ENCODE measurements at regions not wholly inside any gene's neighbourhood (a gene's known extent, or its start where the extent isn't known, plus 50 kb on each side); places are given as distances from the start of the nearest gene placed in this dataset.
"Not testable (repeated sequence)": the region's sequence is repeated elsewhere in the genome, so short reads cannot be mapped to it uniquely, and the experiment has no call there.

DNA sequence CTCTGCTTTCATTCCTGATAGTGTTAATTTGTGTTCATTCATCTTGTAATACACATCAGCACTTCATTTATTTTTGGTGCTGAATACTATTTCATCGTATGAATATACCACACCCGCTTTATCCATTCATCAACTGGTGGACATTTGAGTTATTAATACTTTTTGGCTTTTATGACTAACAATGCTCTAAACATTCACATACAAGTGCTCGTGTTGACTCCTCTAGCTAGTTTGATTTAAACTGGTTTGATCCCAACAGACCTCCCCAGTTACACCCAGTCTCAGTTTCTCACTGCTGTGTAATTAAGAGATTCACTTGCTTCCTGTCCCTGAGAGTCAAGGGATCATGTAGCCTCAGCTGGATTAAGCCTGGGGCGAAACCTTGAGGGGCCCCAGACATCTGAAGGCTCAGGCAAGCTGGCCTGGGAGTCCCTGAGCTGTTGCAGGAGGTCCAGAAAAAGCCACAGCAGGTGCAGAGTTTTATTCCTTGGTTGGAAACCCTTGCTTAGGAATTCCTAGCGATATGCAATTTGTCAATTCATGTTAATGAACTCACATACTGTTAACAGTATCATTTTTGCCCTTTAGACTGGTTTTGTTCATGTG is 52.8 kb upstream of the CLDN24 start:
- no peaks in the 10 kb centered on the region for H3K27me3 ChIP-seq (ENCODE audit: control insufficient read depth, insufficient read depth, low read length)
- DNase-seq = no peak
- H3K4me3 ChIP-seq (ENCODE audit: insufficient read depth, low read depth, low read length) = no peak overlapping the region
- no peaks in the 10 kb centered on the region for H3K36me3 ChIP-seq (replicated peaks; ENCODE audit: control insufficient read depth, insufficient read depth, low read length)

DNA sequence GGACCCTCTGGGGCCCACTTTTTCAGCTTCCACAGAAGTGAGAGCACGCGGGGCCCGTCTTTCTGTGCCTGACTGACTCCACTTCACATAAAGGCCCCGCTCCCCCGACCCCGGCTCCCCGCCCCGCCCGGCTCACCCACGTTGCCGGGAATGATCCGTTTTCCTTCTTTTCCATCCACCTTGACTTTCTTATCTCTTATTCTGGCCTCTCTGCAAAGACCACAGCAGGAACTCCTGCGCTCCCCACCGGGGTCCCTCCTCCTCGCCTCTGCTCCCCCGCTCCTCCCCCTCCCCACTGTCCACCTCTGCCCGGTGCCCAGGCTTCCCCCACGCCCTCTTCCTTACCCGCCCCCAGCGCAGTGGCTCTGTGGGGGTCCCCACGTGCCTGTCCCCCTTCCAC is 54.2 kb upstream of the CLDN24 start:
- peak; percentile 61 for DNase-seq
- no peak overlapping the region for H3K4me3 ChIP-seq (ENCODE audit: insufficient read depth, low read depth, low read length)
- no peaks in the 10 kb centered on the region for H3K36me3 ChIP-seq (replicated peaks; ENCODE audit: control insufficient read depth, insufficient read depth, low read length)
- no peaks in the 10 kb centered on the region for H3K27me3 ChIP-seq (ENCODE audit: control insufficient read depth, insufficient read depth, low read length)

DNA sequence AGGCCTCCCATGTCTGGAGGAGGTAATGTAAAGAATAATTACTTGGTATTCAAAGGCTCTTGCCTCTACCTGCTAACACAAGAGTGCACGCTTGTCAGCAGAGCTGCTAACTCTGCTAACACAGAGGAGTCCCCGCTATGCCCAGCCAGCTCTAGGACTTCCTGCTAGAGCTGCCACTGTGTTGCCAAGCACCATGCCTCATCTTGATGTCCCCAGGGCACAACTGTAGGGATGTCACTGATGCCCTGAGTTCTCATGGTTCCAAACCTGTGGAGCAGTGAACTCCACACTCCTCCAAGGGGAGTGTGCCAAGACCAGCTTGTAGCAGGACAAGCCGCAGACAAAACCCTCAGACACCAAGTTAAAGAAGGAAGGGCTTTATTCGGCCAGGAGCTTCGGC is 55.3 kb upstream of the CLDN24 start:
- Histone ChIP-seq H3K4me3 (ENCODE audit: insufficient read depth, low read depth, low read length) (no peak overlapping the region), H3K27me3 (ENCODE audit: control insufficient read depth, insufficient read depth, low read length) (no peaks in the 10 kb centered on the region), H3K36me3 (replicated peaks; ENCODE audit: control insufficient read depth, insufficient read depth, low read length) (no peaks in the 10 kb centered on the region)
- DNase-seq = no peak

DNA sequence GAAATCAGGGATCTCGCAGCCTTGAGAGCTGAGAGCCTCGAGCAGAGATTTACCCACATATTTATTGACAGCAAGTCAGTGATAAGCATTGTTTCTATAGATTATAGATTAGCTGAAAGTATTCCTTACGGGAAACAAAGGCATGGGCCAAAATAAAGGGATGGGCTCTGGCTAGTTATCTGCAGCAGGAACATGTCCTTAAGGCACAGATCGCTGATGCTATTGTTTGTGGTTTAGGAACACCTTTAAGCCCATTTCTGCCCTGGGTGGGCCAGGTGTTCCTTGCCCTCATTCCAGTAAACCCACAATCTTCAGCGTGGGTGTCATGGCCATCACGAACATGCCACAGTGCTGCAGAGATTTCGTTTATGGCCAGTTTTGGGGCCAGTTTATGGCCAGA is 56.1 kb upstream of the CLDN24 start:
- DNase-seq = not testable (repeated sequence)

DNA sequence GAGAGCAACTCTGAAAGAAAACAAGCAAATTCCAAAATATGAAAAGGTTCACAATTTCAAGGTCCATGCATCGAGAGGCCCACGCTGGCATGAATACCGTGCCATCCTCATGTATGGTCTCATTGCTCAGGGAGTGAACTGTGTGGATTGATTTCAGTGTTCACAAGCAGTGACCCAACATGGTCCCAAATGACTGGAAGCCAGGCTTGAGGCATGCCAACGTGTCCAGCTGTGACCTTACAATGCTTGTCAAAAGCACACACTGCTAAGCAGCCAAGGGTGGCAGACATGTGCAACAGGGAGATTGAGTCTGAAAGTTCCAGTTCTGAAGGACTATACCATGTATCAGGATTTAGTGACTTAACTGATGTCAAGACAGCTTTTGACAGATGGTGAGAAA is 58.7 kb upstream of the CLDN24 start:
- H3K36me3 ChIP-seq (replicated peaks; ENCODE audit: control insufficient read depth, insufficient read depth, low read length) = no peaks in the 10 kb centered on the region
- H3K4me3 ChIP-seq (ENCODE audit: insufficient read depth, low read depth, low read length) = no peak overlapping the region
- no peak for DNase-seq
- H3K27me3 ChIP-seq (ENCODE audit: control insufficient read depth, insufficient read depth, low read length) = no peaks in the 10 kb centered on the region

More for the DNA sequence above, 56.1 kb upstream of the CLDN24 start:
- H3K36me3 ChIP-seq (replicated peaks; ENCODE audit: control insufficient read depth, insufficient read depth, low read length); H3K4me3 ChIP-seq (ENCODE audit: insufficient read depth, low read depth, low read length); H3K27me3 ChIP-seq (ENCODE audit: control insufficient read depth, insufficient read depth, low read length): not testable (repeated sequence)

DNA sequence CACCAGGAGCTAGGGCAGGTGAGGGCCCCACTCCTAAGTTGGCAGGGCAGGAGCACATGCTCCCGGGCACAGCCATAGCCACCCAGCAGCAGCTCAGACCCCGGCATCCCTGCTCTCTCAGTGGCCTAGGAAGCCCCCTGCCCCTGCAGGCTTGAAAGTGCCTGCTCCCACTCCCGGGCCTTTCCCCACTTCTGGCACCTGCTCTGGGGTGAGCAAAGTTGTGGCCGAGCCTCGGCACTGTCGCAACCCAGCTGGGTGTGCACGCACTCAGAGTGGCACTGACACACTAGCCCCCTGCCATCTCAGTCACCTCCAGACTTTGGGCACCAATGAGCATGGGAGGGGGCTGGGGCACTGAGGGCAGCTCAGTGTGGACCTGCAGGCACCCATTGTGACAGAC is 60.8 kb upstream of the CDKN2AIP start:
- Histone ChIP-seq H3K36me3 (replicated peaks; ENCODE audit: control insufficient read depth, insufficient read depth, low read length) (no peaks in the 10 kb centered on the region), H3K4me3 (ENCODE audit: insufficient read depth, low read depth, low read length) (no peak overlapping the region), H3K27me3 (ENCODE audit: control insufficient read depth, insufficient read depth, low read length) (no peaks in the 10 kb centered on the region)
- DNase-seq = no peak

DNA sequence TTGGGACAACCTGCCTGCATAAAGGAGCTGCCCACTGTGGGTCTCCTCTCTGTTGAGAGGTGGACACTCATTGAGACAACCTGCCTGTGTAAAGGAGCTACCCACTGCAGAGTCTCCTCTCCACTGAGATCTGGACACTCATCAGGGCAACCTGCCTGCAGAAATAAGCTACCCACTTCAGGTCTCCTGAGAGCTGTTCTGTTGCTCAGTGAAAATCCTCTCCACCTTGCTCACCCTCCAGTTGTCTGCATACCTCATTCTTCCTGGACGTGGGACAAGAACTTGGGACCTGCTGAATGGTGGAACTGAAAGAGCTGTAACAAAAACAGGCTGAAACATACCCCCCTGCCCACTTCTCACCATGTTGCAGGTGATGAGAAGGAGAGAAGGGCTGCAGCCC is 59.9 kb upstream of the CDKN2AIP start:
- no peak for DNase-seq
- Histone ChIP-seq H3K27me3 (ENCODE audit: control insufficient read depth, insufficient read depth, low read length) (no peaks in the 10 kb centered on the region), H3K4me3 (ENCODE audit: insufficient read depth, low read depth, low read length) (no peak overlapping the region), H3K36me3 (replicated peaks; ENCODE audit: control insufficient read depth, insufficient read depth, low read length) (no peaks in the 10 kb centered on the region)

DNA sequence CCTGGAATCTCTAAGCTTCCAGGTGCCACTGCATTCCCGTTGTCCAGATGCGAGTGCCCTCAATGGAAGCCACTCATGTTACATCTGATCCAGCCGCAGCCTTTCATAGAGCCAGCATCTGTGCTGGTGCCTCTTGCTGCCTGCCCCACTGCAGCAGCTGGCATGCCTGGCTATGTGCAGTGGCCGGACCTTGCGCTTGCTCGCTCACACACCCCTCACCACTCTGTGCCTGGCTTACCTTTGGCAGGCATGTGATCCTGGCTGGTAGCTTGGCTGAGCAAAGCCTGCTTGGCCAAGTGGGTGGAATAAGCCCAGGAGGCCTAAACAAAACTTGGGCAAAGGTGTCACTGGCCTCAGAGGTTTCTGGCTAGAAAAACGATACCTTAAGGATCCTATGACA is 59.5 kb upstream of the CDKN2AIP start:
- Histone ChIP-seq H3K27me3 (ENCODE audit: control insufficient read depth, insufficient read depth, low read length) (no peaks in the 10 kb centered on the region), H3K36me3 (replicated peaks; ENCODE audit: control insufficient read depth, insufficient read depth, low read length) (no peaks in the 10 kb centered on the region), H3K4me3 (ENCODE audit: insufficient read depth, low read depth, low read length) (no peak overlapping the region)
- no peak for DNase-seq

DNA sequence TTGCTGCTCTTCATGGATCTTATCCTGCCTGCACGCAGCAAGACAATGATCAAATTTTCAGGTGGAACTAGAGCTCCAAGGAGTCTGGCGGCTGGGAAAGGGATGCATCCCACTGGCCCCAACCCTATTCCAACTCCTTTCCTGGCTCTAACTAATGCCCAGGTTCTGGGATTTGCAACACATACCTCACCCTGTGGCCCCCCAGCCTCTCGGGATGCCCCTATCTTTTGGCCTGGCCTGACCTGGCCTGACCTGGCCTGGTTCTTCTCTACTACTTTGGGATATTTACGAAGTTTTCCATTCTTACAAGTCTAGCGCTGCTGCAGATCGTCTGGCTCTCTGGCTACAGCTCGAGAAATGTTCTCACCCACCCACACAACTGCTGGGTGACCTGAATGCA is 56.4 kb upstream of the CDKN2AIP start:
- no peak overlapping the region for H3K4me3 ChIP-seq (ENCODE audit: insufficient read depth, low read depth, low read length)
- H3K36me3 ChIP-seq (replicated peaks; ENCODE audit: control insufficient read depth, insufficient read depth, low read length) = no peaks in the 10 kb centered on the region
- no peak for DNase-seq
- H3K27me3 ChIP-seq (ENCODE audit: control insufficient read depth, insufficient read depth, low read length) = no peaks in the 10 kb centered on the region

DNA sequence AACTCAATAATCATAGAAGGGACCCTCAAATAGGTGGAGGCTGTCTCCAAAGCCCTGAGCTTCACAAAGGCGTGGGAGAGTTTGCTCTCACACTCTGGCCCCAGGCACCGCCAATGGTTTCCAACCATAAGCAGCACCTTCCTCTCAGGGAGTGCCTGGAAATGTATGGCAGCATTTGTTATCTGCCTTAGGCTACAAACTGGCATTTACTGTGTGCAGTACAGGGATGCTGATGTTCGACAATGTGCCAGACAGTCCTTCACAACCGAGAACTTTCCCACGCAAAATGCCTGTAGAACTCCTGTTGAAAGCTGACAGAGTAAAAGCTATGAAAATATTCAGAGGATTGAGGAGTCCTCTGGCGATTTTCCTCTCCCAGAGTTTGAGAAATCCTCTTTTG is 55.7 kb upstream of the CDKN2AIP start:
- DNase-seq = no peak
- H3K4me3 ChIP-seq (ENCODE audit: insufficient read depth, low read depth, low read length) = no peak overlapping the region
- H3K36me3 ChIP-seq (replicated peaks; ENCODE audit: control insufficient read depth, insufficient read depth, low read length) = no peaks in the 10 kb centered on the region
- H3K27me3 ChIP-seq (ENCODE audit: control insufficient read depth, insufficient read depth, low read length) = no peaks in the 10 kb centered on the region

DNA sequence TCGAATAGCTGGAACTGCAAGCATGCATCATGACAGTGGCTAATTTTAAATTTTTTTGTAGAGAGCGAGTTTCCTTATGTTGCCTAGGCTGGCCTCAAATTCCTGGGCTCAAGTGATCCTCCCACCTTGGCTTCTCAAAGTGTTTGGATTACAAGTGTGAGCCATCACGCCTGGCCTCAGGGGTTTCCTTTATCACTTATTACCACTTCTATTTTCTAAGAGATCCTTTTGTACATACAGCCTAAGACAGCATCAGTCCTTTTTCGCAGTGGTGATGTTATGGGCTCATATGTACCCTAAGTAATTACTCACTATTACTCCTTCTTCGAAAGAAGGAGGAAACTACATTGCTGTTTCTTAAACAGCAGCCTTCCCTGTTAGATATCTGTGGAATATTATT is 54.1 kb upstream of the CDKN2AIP start:
- H3K36me3 ChIP-seq (replicated peaks; ENCODE audit: control insufficient read depth, insufficient read depth, low read length) = no peaks in the 10 kb centered on the region
- no peaks in the 10 kb centered on the region for H3K27me3 ChIP-seq (ENCODE audit: control insufficient read depth, insufficient read depth, low read length)
- H3K4me3 ChIP-seq (ENCODE audit: insufficient read depth, low read depth, low read length) = no peak overlapping the region
- no peak for DNase-seq

DNA sequence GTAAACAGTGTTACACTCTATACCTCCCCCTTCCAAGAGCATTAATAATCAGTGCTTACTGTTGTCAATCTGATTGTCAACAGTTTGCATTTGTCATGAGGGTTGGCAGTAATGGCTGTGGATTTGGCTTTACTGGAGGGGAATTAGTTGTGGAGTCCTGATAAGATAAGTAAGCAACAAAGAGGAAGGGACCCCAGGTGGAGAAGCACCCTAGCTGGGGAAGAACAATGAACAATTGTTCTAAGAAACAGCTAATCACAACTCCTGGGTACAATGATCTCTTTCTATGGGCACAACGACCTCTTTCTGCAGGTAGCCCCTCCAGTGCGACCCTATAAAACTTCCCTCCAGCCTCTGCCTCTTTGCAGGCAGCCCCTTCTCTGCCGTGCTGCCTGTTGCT is 53.2 kb upstream of the CDKN2AIP start:
- H3K27me3 ChIP-seq (ENCODE audit: control insufficient read depth, insufficient read depth, low read length) = no peaks in the 10 kb centered on the region
- H3K4me3 ChIP-seq (ENCODE audit: insufficient read depth, low read depth, low read length) = no peak overlapping the region
- DNase-seq = no peak

DNA sequence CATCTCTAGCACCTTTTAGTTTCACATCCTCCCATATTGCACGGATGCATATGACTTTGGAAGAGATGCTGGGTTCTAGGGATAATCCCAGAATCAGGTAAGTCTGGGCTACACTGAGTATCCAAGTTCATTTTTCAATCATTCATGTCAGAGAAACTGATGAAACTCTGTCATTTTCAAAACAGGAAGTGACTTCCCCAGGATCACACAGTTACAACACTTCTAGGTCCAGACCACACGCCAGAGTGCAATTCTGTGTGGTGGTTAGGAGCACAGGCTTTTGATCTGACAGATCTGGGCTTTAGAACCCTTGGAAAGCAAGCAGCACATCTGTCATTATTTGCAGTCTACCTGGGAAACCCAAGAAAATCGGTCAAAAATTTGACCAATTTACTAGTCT is 52.1 kb upstream of the CDKN2AIP start:
- Histone ChIP-seq H3K4me3 (ENCODE audit: insufficient read depth, low read depth, low read length) (no peak overlapping the region), H3K36me3 (replicated peaks; ENCODE audit: control insufficient read depth, insufficient read depth, low read length) (no peaks in the 10 kb centered on the region), H3K27me3 (ENCODE audit: control insufficient read depth, insufficient read depth, low read length) (no peaks in the 10 kb centered on the region)
- DNase-seq = no peak

More for the DNA sequence above, 53.2 kb upstream of the CDKN2AIP start:
- H3K36me3 ChIP-seq (replicated peaks; ENCODE audit: control insufficient read depth, insufficient read depth, low read length) = no peaks in the 10 kb centered on the region

DNA sequence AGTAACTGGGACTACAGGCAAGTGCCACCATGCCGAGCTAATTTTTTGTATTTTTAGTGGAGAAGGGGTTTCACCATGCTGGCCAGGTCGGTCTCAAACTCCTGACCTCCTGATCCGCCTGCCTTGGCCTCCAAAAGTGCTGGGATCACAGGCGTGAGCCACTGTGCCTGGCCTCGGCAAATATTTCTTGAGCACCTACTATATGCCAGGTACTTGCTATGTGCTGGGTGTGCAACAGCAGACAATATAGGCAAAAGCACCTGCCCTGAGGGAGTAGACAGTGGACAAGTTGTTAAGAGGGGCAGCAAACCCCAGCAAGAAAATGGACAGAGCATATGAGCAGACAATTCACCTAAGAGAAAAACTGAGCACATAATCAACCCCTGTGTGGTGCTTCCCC is 51.0 kb upstream of the CDKN2AIP start:
- Histone ChIP-seq H3K36me3 (replicated peaks; ENCODE audit: control insufficient read depth, insufficient read depth, low read length) (no peaks in the 10 kb centered on the region), H3K27me3 (ENCODE audit: control insufficient read depth, insufficient read depth, low read length) (peaks cover 3% of the 10 kb centered on the region), H3K4me3 (ENCODE audit: insufficient read depth, low read depth, low read length) (no peak overlapping the region)
- no peak for DNase-seq

DNA sequence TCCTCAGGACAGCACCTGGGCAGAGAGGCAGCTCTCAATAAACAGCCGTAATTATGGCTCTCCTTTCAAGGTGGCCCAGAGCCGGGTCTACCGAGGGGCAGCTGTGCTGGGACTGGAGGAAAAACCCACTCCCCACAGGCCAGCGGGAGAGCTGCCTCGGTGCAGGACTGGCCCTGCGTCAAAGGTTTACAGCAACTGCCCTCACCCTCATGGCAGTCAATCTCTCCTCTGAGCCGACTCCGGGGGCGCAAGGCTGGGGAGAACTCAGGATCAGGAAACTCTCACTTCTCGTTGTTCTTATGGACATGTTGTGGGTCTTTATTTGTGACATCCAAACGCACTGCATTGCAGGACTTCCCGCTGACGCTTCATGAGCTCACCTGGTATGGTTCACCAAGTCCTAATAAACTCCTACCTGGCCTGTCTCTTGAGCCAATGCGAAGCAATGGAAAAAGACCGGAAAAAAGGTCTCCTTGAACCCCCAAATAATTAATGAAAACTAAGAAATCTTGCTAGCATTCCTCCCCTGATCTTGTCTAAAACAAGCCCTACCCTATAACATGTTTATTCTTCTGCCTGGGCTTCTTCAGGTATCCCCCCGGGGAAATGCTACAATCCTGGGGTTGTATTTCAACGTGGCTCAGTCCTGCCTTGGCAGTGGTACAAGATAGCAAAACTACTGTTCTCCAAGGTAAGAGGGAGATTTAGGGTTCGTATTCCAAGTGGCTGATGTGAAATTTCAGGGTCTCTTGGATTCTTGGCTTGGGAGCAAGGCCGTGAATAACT is 50.1 kb upstream of the CDKN2AIP start:
- Histone ChIP-seq H3K4me3 (ENCODE audit: insufficient read depth, low read depth, low read length) (no peak overlapping the region), H3K27me3 (ENCODE audit: control insufficient read depth, insufficient read depth, low read length) (peaks cover 3% of the 10 kb centered on the region), H3K36me3 (replicated peaks; ENCODE audit: control insufficient read depth, insufficient read depth, low read length) (no peaks in the 10 kb centered on the region)
- DNase-seq = no peak

Measured in H7 (cell line).